Heart right ventricle (tissue), 16 donors: ENCODE measurements at regions not wholly inside any gene's neighbourhood (a gene's known extent, or its start where the extent isn't known, plus 50 kb on each side); places are given as distances from the start of the nearest gene placed in this dataset.

Experiments
- ATAC-seq, 8 donors: fragments of 200-7000 bp; cut with Tn5 transposase; one replicate each; pipeline ENCODE4 v1.9.1; 2020; ENCODE audit warnings: mild to moderate bottlenecking in 8 of 8, moderate library complexity in 8 of 8, moderate number of reproducible peaks in 1 of 8
- DNase-seq, 2 donors: peaks; one replicate each; pipeline ENCODE4 v3.0.0-alpha.2; 2020
- H3K27ac ChIP-seq, 10 donors: fragments of 200-600 bp; sonication (generic) in 2 of 10; one replicate each; pipeline versions ENCODE4 v1.5.0 to v1.8.0; 2020 to 2022; ENCODE audit warnings: mild to moderate bottlenecking in 3 of 10
- H3K27me3 ChIP-seq, 7 donors: fragments of 200-600 bp; one replicate each; pipeline ENCODE4 v1.8.0; 2021 to 2022; ENCODE audit warnings: mild to moderate bottlenecking in 2 of 7
- H3K36me3 ChIP-seq, 9 donors: fragments of 200-600 bp; sonication (generic) in 1 of 9; one replicate each; pipeline versions ENCODE4 v1.5.0 to v1.8.0; 2020 to 2022; ENCODE audit warnings: mild to moderate bottlenecking in 2 of 9
- H3K4me1 ChIP-seq, 9 donors: fragments of 200-600 bp; sonication (generic) in 1 of 9; one replicate each; pipeline versions ENCODE4 v1.5.0 to v1.8.0; 2020 to 2022; ENCODE audit warnings: mild to moderate bottlenecking in 4 of 9
- H3K4me3 ChIP-seq, 10 donors: fragments of 200-600 bp; sonication (generic) in 2 of 10; one replicate each; pipeline versions ENCODE4 v1.5.0 to v1.8.0; 2020 to 2022; ENCODE audit warnings: mild to moderate bottlenecking in 7 of 10, moderate library complexity in 2 of 10
- H3K9me3 ChIP-seq, 11 donors: fragments of 200-600 bp in 10 of 11; sonication (generic) in 2 of 11; one replicate each; pipeline versions ENCODE4 v1.5.0 to v1.8.0; 2013 to 2022; ENCODE audit warnings: mild to moderate bottlenecking in 2 of 11, control low read depth in 1 of 11, moderate library complexity in 1 of 11
- CTCF ChIP-seq, 9 donors: fragments of 200-600 bp; sonication (generic) in 2 of 9; IDR thresholded peaks; one replicate each; pipeline versions ENCODE4 v1.5.0 to v1.8.0; 2021 to 2022; ENCODE audit warnings: antibody characterized with exemption in 9 of 9, mild to moderate bottlenecking in 5 of 9, moderate library complexity in 1 of 9
- WGBS, 2 donors: extraction: QIAGEN DNeasy Blood & Tissue Kit; methylation state at CpG; one replicate each; pipeline ENCODE4 v1.1.7; 2013; ENCODE audit warnings: inconsistent platforms in 1 of 2; 5-methylcytosine and 5-hydroxymethylcytosine counted together
- intact Hi-C, 10 donors: fragments of 100-400 bp; cut with DNase I; formaldehyde crosslinking; loops; one replicate each; pipeline versions ENCODE4 v1.11.1 to v1.14.2; 2022
- donor health status: Arrhythmogenic right ventricular cardiomyopathy.
- donor health status: ischemic (EF 13 %, LVEDD 7.1; RV severe dilation, severe dysfunction).
- donor health status: healthy with polysubstance abuse.
- donor health status: DM: no; HTN: yes; CAD: no.
- donor health status: DM: no; HTN: no; CAD: no.
- donor health status: ischemic (EF 25% LVEDD 6.9; RV normal size, moderate dysfunction).
- donor health status: ischemic (EF 25% LVEDD 5.7; RV mildly dilated, moderate dysfunction).
- donor health status: healthy.
- donor health status: DM: yes; HTN: yes; CAD: no.
- donor health status: Ischemic cardiomyopathy.
- donor health status: ischemic (EF 35%, LVEDD 5.7; RV mildly dilated, moderate dysfunction).
- donor health status: nonischemic (EF 11% LVEDD 7.7; RV severe dilation, severe dysfunction).
- donor health status: DM: yes; HTN: yes; CAD: no.
- donor health status: PGD.
- donor health status: ischemic (EF 29% LVEDD 5.4; RV normal size, mild dysfunction).
- donor health status: nonischemic (EF 23%, LVEDD 6.1; RV moderate dilation, normal function).

GRCh38 chr1:218224101-218224500 lies 61.0 kb upstream of the RRP15 start:
- no peaks in the 10 kb centered on the region for H3K36me3 ChIP-seq
- 45 to 59% methylated on average over 1 of the region's 1 CpG for WGBS, 2 donors
- no peak overlapping the region for H3K4me3 ChIP-seq
- no peak for DNase-seq
- no peak for TF ChIP-seq CTCF (IDR thresholded peaks at IDR 0.05)
- ATAC-seq, result no peak
- no peaks in the 10 kb centered on the region for H3K27me3 ChIP-seq
- intact Hi-C loops, result no loop called here
- H3K9me3 ChIP-seq, result no peaks in the 10 kb centered on the region
- no peak overlapping the region for H3K27ac ChIP-seq
- H3K4me1 ChIP-seq, result no peaks in the 10 kb centered on the region

DNA sequence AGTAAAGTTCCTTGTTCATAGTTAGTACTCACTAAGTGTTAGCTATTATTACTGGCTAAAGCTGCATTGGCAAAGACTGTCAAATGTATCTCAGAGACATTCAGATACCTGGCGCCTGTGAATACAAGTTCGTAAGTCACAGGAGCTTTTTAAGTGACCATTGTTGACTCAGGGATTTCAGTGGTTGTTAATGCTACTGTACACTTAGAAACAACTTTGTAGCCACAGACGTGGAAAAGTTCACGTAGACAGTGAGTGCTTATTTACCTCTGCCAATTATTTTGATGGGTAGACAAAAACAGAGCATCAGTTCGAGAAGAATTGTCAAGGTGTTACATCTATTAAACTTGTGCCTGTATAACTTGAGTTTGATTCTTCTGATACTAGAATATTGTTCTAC lies 59.1 kb upstream of the RRP15 start:
- H3K27me3 ChIP-seq, result no peaks in the 10 kb centered on the region
- no peaks in the 10 kb centered on the region for H3K4me1 ChIP-seq
- no peaks in the 10 kb centered on the region for H3K9me3 ChIP-seq
- intact Hi-C loops, result no loop called here
- 77 to 82% methylated on average over 5 of the region's 5 CpGs for WGBS, 2 donors
- no peaks in the 10 kb centered on the region for H3K36me3 ChIP-seq
- no peak overlapping the region for H3K27ac ChIP-seq
- TF ChIP-seq CTCF (IDR thresholded peaks at IDR 0.05), result no peak
- DNase-seq (no peak), ATAC-seq (no peak)
- no peak overlapping the region for H3K4me3 ChIP-seq
